K562 (cell line): ENCODE measurements at regions not wholly inside any gene's neighbourhood (a gene's known extent, or its start where the extent isn't known, plus 50 kb on each side); places are given as distances from the start of the nearest gene placed in this dataset.

Experiments used
- ARID2 ChIP-seq: fragments of 450-650 bp; IDR thresholded peaks from 2 replicates; pipeline ENCODE4 v1.6.1; 2017; ENCODE audit warnings: antibody characterized with exemption, mild to moderate bottlenecking
- MBD2 ChIP-seq: sonication (generic); IDR thresholded peaks from 2 replicates; pipeline ENCODE4 v1.6.1; 2016; ENCODE audit warnings: low read depth, borderline replicate concordance
- ZNF444 ChIP-seq: fragments of 250-450 bp; sonication (Bioruptor Pico); IDR thresholded peaks from 2 replicates; pipeline ENCODE4 v1.4.0; 2020; ENCODE audit warnings: mild to moderate bottlenecking, moderate library complexity
- TF ChIP-seq, protein P1 (sequence below): fragments of 250-450 bp; sonication (Bioruptor Pico); IDR thresholded peaks from 2 replicates; pipeline ENCODE4 v1.5.0; 2021; ENCODE audit warnings: mild to moderate bottlenecking, moderate library complexity
- TF ChIP-seq, protein P2 (sequence below): IDR thresholded peaks from 3 replicates; pipeline ENCODE4 v1.6.1; 2011; ENCODE audit warnings: borderline replicate concordance, mild to moderate bottlenecking, moderate library complexity; ENCODE audit not compliant: insufficient read length; ENCODE audit errors: extremely low read depth
- TF ChIP-seq, protein P3 (sequence below): fragments of 250-450 bp; sonication (Bioruptor Pico); IDR thresholded peaks from 2 replicates; pipeline ENCODE4 v1.4.0; 2020; ENCODE audit warnings: mild to moderate bottlenecking, moderate library complexity

GRCh38 chr2:187716301-187716700, 162.1 kb upstream of the TFPI start (continued):
- TF ChIP-seq ARID2 = no peak
- no peak for TF ChIP-seq ZNF444 (CRISPR knock-in tag)
- TF ChIP-seq, protein P1, sequence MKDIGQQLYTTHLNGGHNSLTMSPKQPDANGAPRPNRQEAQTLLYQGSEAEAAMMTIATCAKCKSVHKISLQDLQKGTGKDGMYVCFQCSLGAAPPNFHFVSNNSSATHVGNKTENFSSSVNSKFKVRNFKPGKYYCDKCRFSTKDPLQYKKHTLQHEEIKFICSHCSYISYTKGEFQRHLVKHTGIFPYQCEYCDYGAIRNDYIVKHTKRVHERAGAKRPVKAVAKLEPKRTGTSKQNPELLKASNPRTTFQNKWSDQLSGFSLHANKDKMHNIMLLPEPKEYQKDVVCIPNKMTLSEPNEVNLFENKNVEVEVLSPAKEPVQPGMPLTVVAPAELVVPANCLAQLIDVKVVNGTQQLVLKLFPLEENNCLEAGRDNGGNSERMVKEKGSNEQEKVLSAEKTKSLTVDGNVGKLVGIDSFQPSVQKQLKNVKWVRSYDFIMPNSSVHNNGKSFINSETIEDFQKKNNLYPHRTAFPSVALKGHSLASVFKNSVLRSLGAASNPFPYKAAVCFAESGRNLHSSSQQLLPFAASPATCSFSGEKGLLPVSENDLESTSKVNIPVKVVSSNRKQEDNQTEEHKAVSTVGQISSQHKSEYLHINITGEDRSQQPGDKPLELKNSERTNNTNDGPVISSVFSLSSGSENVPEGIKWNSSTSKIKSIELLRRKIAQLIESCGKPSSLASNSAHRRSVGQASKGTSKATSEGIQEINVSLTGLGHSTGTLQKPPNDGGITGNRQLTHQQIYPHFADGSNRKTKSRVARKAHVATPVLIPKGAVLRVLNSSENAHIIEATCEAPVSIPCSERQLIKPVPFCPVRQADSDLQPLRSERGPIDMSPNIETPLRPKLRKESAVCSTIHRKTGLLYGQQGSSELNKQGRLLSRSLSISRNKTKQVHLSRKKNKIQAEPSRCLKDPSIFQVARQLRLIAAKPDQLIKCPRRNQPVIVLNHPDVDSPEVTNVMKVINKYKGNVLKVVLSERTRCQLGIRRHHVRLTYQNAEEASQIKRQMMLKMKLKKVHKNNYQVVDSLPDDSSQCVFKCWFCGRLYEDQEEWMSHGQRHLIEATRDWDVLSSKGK (CRISPR knock-in tag) = no peak
- TF ChIP-seq, protein P2, sequence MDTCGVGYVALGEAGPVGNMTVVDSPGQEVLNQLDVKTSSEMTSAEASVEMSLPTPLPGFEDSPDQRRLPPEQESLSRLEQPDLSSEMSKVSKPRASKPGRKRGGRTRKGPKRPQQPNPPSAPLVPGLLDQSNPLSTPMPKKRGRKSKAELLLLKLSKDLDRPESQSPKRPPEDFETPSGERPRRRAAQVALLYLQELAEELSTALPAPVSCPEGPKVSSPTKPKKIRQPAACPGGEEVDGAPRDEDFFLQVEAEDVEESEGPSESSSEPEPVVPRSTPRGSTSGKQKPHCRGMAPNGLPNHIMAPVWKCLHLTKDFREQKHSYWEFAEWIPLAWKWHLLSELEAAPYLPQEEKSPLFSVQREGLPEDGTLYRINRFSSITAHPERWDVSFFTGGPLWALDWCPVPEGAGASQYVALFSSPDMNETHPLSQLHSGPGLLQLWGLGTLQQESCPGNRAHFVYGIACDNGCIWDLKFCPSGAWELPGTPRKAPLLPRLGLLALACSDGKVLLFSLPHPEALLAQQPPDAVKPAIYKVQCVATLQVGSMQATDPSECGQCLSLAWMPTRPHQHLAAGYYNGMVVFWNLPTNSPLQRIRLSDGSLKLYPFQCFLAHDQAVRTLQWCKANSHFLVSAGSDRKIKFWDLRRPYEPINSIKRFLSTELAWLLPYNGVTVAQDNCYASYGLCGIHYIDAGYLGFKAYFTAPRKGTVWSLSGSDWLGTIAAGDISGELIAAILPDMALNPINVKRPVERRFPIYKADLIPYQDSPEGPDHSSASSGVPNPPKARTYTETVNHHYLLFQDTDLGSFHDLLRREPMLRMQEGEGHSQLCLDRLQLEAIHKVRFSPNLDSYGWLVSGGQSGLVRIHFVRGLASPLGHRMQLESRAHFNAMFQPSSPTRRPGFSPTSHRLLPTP = no peak
- TF ChIP-seq MBD2 = no peak
- TF ChIP-seq, protein P3, sequence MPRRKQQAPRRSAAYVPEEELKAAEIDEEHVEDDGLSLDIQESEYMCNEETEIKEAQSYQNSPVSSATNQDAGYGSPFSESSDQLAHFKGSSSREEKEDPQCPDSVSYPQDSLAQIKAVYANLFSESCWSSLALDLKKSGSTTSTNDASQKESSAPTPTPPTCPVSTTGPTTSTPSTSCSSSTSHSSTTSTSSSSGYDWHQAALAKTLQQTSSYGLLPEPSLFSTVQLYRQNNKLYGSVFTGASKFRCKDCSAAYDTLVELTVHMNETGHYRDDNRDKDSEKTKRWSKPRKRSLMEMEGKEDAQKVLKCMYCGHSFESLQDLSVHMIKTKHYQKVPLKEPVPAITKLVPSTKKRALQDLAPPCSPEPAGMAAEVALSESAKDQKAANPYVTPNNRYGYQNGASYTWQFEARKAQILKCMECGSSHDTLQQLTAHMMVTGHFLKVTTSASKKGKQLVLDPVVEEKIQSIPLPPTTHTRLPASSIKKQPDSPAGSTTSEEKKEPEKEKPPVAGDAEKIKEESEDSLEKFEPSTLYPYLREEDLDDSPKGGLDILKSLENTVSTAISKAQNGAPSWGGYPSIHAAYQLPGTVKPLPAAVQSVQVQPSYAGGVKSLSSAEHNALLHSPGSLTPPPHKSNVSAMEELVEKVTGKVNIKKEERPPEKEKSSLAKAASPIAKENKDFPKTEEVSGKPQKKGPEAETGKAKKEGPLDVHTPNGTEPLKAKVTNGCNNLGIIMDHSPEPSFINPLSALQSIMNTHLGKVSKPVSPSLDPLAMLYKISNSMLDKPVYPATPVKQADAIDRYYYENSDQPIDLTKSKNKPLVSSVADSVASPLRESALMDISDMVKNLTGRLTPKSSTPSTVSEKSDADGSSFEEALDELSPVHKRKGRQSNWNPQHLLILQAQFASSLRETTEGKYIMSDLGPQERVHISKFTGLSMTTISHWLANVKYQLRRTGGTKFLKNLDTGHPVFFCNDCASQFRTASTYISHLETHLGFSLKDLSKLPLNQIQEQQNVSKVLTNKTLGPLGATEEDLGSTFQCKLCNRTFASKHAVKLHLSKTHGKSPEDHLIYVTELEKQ (CRISPR knock-in tag) = no peak
